ENCODE measurements at regions not wholly inside any gene's neighbourhood (a gene's known extent, or its start where the extent isn't known, plus 50 kb on each side); places are given as distances from the start of the nearest gene placed in this dataset.

GRCh38 chr3:127077505-127078064 is 94.7 kb downstream of the PLXNA1 start:
- H3K4me2 ChIP-seq (ENCODE audit: low read depth, low read length, poor library complexity, severe bottlenecking), result no peak overlapping the region
- H3K79me2 ChIP-seq (ENCODE audit: insufficient read depth, low read length), result no peaks in the 10 kb centered on the region
- H3K27ac ChIP-seq (ENCODE audit: low read depth, low read length), result no peak overlapping the region
- no peaks in the 10 kb centered on the region; the same call in 1 of the 2 replicates for H4K20me1 ChIP-seq (ENCODE audit: low read depth, low read length)
- no peaks in the 10 kb centered on the region for H3K36me3 ChIP-seq (ENCODE audit: low read length)
- TF ChIP-seq EZH2phosphoT487 (conservative IDR thresholded peaks at IDR 0.05; ENCODE audit: low read length) (no peak), CTCF (IDR thresholded peaks at IDR 0.05; ENCODE audit: insufficient read depth, low read length, poor library complexity, severe bottlenecking) (no peak)
- H3F3A ChIP-seq (ENCODE audit: insufficient read depth), result peaks cover 4% of the 10 kb centered on the region
- H3K9ac ChIP-seq (ENCODE audit: low read length), result no peak overlapping the region
- H3K9me3 ChIP-seq (ENCODE audit: insufficient read depth, low read length), result no peaks in the 10 kb centered on the region
- H3K27me3 ChIP-seq (ENCODE audit: low read length), result no peaks in the 10 kb centered on the region
- H3K9me2 ChIP-seq (replicated peaks; ENCODE audit: insufficient read depth, low read length), result no peaks in the 10 kb centered on the region
- H2AFZ ChIP-seq (ENCODE audit: low read depth, low read length, severe bottlenecking), result no peak overlapping the region
- no peak overlapping the region for H3K4me3 ChIP-seq (ENCODE audit: insufficient read depth, low read length, poor library complexity, severe bottlenecking)

GRCh38 chr3:127078626-127079025 is 95.7 kb downstream of the PLXNA1 start:
- no peak overlapping the region for H3K9ac ChIP-seq (ENCODE audit: low read length)
- H4K20me1 ChIP-seq (ENCODE audit: low read depth, low read length), result no peaks in the 10 kb centered on the region; the same call in 1 of the 2 replicates
- H3K79me2 ChIP-seq (ENCODE audit: insufficient read depth, low read length), result no peaks in the 10 kb centered on the region
- H3K27ac ChIP-seq (ENCODE audit: low read depth, low read length), result no peak overlapping the region
- no peaks in the 10 kb centered on the region for H3K9me3 ChIP-seq (ENCODE audit: insufficient read depth, low read length)
- no peaks in the 10 kb centered on the region for H3K9me2 ChIP-seq (replicated peaks; ENCODE audit: insufficient read depth, low read length)
- H3F3A ChIP-seq (ENCODE audit: insufficient read depth), result peaks cover 4% of the 10 kb centered on the region
- H3K36me3 ChIP-seq (ENCODE audit: low read length), result no peaks in the 10 kb centered on the region
- H2AFZ ChIP-seq (ENCODE audit: low read depth, low read length, severe bottlenecking), result no peak overlapping the region
- H3K4me2 ChIP-seq (ENCODE audit: low read depth, low read length, poor library complexity, severe bottlenecking), result no peak overlapping the region
- H3K27me3 ChIP-seq (ENCODE audit: low read length), result no peaks in the 10 kb centered on the region
- H3K4me3 ChIP-seq (ENCODE audit: insufficient read depth, low read length, poor library complexity, severe bottlenecking), result no peak overlapping the region
- TF ChIP-seq CTCF (IDR thresholded peaks at IDR 0.05; ENCODE audit: insufficient read depth, low read length, poor library complexity, severe bottlenecking), result no peak
- no peak for TF ChIP-seq EZH2phosphoT487 (conservative IDR thresholded peaks at IDR 0.05; ENCODE audit: low read length)

- Histone ChIP-seq H3K27me3 (ENCODE audit: low read length) (no peaks in the 10 kb centered on the region), H3K4me2 (ENCODE audit: low read depth, low read length, poor library complexity, severe bottlenecking) (no peak overlapping the region), H3K9ac (ENCODE audit: low read length) (no peak overlapping the region), H3K9me2 (replicated peaks; ENCODE audit: insufficient read depth, low read length) (no peaks in the 10 kb centered on the region), H3F3A (ENCODE audit: insufficient read depth) (peaks cover 4% of the 10 kb centered on the region), H3K4me3 (ENCODE audit: insufficient read depth, low read length, poor library complexity, severe bottlenecking) (no peak overlapping the region), H4K20me1 (ENCODE audit: low read depth, low read length) (no peaks in the 10 kb centered on the region; the same call in 1 of the 2 replicates), H3K36me3 (ENCODE audit: low read length) (no peaks in the 10 kb centered on the region), H3K27ac (ENCODE audit: low read depth, low read length) (no peak overlapping the region), H3K79me2 (ENCODE audit: insufficient read depth, low read length) (no peaks in the 10 kb centered on the region), H2AFZ (ENCODE audit: low read depth, low read length, severe bottlenecking) (no peak overlapping the region), H3K9me3 (ENCODE audit: insufficient read depth, low read length) (no peaks in the 10 kb centered on the region)
- TF ChIP-seq EZH2phosphoT487 (conservative IDR thresholded peaks at IDR 0.05; ENCODE audit: low read length) (no peak), CTCF (IDR thresholded peaks at IDR 0.05; ENCODE audit: insufficient read depth, low read length, poor library complexity, severe bottlenecking) (no peak)
Observed at GRCh38 chr3:127079211-127079610, 96.3 kb downstream of the PLXNA1 start.

Measured in SU-DHL-6 (cell line).